PFSK-1 (cell line): ENCODE measurements at regions not wholly inside any gene's neighbourhood (a gene's known extent, or its start where the extent isn't known, plus 50 kb on each side); places are given as distances from the start of the nearest gene placed in this dataset.

Source experiments
- FOXP2 ChIP-seq: optimal IDR thresholded peaks from 2 replicates; pipeline ENCODE3; 2011; ENCODE audit warnings: borderline replicate concordance, control low read depth, inconsistent platforms; ENCODE audit not compliant: insufficient read depth; ENCODE audit errors: extremely low read length, extremely low read depth
- POLR2AphosphoS5 ChIP-seq: IDR thresholded peaks from 2 replicates; pipeline ENCODE4 v1.6.1; 2012; ENCODE audit warnings: low read depth, mild to moderate bottlenecking, control low read depth, low read length, moderate library complexity
- SIN3A ChIP-seq: IDR thresholded peaks from 2 replicates; pipeline ENCODE4 v1.6.1; 2012; ENCODE audit warnings: mild to moderate bottlenecking, low read length, moderate library complexity, borderline replicate concordance; ENCODE audit not compliant: insufficient read depth
- TF ChIP-seq, protein P1 (sequence below), 2 experiments: IDR thresholded peaks; 2 replicates each; pipeline versions ENCODE4 v1.6.1 to v1.8.0; 2011 to 2012; ENCODE audit warnings: low read depth in 2 of 2, low read length in 2 of 2, control low read depth in 1 of 2, inconsistent platforms in 1 of 2, mild to moderate bottlenecking in 1 of 2, moderate library complexity in 1 of 2; ENCODE audit not compliant: insufficient read depth in 1 of 2

DNA sequence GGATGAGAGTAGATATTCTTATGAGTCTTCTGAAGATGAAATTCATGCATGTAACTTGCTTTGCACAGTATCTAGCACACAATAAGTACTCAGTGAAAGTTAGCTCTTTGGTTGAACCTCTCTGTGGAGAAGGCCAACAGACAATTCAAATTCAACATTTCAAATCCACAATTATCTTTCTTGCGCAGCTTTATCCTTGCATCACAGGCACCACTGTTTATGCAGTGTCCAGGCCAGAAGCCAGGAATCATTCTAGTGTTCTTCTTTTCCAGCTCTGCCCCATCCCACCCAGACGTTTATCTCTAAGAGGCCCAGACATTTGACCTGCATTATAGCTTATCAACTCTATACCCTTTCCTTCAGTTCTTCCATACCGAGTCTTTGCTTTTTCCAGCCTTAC, 254.7 kb upstream of the OBI1 start:
- no peak for TF ChIP-seq POLR2AphosphoS5
- TF ChIP-seq, protein P1, sequence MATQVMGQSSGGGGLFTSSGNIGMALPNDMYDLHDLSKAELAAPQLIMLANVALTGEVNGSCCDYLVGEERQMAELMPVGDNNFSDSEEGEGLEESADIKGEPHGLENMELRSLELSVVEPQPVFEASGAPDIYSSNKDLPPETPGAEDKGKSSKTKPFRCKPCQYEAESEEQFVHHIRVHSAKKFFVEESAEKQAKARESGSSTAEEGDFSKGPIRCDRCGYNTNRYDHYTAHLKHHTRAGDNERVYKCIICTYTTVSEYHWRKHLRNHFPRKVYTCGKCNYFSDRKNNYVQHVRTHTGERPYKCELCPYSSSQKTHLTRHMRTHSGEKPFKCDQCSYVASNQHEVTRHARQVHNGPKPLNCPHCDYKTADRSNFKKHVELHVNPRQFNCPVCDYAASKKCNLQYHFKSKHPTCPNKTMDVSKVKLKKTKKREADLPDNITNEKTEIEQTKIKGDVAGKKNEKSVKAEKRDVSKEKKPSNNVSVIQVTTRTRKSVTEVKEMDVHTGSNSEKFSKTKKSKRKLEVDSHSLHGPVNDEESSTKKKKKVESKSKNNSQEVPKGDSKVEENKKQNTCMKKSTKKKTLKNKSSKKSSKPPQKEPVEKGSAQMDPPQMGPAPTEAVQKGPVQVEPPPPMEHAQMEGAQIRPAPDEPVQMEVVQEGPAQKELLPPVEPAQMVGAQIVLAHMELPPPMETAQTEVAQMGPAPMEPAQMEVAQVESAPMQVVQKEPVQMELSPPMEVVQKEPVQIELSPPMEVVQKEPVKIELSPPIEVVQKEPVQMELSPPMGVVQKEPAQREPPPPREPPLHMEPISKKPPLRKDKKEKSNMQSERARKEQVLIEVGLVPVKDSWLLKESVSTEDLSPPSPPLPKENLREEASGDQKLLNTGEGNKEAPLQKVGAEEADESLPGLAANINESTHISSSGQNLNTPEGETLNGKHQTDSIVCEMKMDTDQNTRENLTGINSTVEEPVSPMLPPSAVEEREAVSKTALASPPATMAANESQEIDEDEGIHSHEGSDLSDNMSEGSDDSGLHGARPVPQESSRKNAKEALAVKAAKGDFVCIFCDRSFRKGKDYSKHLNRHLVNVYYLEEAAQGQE (IDR thresholded peaks at IDR 0.05; ENCODE audit: insufficient read depth in 1 of 2, low read depth in 2 of 2, low read length in 2 of 2) = no peak
- TF ChIP-seq SIN3A = no peak
- TF ChIP-seq FOXP2 = no peak
